RPMI7951 (cell line): ENCODE measurements at regions not wholly inside any gene's neighbourhood (a gene's known extent, or its start where the extent isn't known, plus 50 kb on each side); places are given as distances from the start of the nearest gene placed in this dataset.
"Not testable (repeated sequence)": the region's sequence is repeated elsewhere in the genome, so short reads cannot be mapped to it uniquely, and the experiment has no call there.

ENCODE experiments used
- DNase-seq: peaks from one replicate; pipeline ENCODE4 v3.0.0-alpha.2; 2012; ENCODE audit warnings: low read depth

DNA sequence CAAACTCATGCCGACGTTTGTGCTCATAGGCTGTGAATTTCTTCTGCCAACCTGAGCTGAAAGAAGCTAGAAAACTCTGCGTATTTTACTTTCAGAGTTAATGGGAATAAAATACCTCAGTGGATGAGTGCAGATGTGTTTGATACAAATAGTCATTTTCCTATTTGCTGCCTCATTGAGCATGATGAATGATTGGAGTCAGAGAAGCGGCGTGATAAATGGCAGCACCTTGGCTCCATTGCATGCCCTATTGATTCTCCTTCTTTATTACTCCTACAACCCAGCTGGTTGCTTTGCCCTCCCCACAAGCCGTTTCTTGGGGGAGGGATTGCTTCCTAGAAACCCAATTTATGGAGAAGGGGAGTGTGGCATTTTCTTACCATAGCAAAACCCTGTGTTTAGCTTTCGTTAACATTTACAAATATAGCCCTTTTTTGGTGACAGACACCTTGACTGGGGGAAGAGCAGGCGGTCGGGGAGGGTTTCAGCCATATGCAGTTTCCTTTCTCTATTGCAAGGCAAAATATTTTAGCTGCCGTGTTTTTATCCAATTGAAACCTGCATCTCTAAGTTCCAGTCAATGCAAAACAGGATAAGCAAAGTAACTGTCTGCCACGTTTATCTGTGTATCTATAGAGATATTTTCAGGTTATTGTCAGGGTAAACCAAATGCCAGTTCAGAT, 93.1 kb upstream of the TBCA start:
- DNase-seq, result no peak

DNA sequence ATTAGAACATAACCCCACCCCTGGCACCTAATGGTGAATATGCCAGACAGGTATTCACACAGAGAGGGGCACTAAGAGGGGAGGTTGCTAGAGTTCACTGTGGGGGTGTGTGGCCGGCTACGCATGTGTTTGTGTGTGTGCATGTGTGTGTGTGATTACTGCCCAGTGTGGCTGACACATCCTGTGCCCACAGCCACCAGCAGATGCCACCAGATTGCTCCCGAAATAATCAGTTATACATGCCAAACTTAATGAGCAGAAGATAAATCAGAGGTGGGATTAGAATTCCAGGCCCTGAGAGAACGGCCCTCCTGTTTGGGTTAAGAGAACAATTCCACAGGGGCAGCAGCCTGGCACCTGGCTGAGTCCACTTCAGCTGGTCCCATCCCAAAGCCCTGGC, 91.8 kb upstream of the TBCA start:
- DNase-seq, result peak; percentile 24

GRCh38 chr5:77867194-77867691, 91.1 kb upstream of the TBCA start:
- DNase-seq, result peak; percentile 14

DNA sequence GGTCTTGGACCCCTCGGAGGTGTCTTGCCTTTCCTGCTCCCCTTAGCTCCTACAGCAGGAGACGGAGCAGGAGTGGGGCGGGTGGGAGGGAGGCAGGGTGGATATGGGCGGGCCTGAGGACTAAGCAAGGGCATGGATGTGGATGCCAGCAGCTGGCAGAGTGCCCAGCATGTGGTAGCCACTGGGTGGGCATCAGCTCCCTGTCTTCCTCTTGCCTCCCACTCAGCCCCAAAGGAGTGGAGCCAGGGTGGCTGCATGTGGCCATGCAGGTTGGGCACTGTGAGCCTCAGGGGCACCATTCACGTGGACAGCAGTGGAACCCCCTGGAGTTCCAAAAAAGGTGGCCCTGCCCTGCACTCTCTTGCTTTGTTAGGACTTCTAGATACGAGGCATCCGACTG, 90.1 kb upstream of the TBCA start:
- no peak for DNase-seq

- no peak for DNase-seq
Observed at GRCh38 chr5:77864997-77865396, 88.9 kb upstream of the TBCA start.

- no peak for DNase-seq
Observed at GRCh38 chr5:77863181-77863580, 87.0 kb upstream of the TBCA start.

- no peak for DNase-seq
Observed at GRCh38 chr5:77861576-77861975, 85.4 kb upstream of the TBCA start.

DNA sequence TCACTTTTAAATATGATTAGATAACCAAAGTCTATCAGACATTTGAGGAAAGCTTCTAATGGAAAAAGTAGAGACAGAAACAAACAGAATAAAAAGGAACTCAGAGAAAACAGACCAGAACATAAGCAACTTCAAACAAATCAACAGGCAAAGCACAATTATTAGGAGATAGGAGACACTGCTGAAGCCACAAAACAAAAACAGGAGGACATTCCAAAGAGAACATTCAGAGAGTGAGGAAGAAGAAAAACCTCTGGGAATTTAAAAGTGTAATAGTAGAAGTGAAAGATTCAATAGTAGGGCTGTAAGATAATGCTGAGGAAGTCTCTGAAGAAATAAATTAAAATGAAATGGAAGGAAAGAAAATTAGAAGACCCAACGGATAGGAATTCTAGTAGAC, 83.2 kb upstream of the TBCA start:
- DNase-seq, result no peak

GRCh38 chr5:77858678-77859077, 82.5 kb upstream of the TBCA start:
- DNase-seq, result not testable (repeated sequence)

DNA sequence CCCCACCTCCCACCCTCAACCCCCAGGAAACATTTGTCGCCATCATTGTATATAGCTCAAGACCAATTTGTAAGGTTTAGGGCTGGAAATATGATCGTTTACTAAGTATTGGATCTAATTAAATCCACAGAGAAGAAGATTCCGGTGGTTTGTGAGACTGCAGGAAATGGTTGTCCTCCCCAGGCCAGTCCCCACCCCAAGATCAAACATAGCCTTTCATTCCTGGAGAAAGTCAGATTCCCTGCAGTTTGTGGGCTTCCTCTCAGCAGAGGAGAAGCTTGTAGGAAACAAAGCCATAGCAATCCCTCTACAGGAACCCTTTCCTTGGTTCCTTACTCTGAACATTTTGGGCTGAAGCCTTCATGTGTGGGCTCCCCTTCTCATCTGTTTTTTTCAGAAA, 79.2 kb upstream of the TBCA start:
- DNase-seq, result no peak

- no peak for DNase-seq
Observed at GRCh38 chr5:77853353-77853907, 77.3 kb upstream of the TBCA start.

DNA sequence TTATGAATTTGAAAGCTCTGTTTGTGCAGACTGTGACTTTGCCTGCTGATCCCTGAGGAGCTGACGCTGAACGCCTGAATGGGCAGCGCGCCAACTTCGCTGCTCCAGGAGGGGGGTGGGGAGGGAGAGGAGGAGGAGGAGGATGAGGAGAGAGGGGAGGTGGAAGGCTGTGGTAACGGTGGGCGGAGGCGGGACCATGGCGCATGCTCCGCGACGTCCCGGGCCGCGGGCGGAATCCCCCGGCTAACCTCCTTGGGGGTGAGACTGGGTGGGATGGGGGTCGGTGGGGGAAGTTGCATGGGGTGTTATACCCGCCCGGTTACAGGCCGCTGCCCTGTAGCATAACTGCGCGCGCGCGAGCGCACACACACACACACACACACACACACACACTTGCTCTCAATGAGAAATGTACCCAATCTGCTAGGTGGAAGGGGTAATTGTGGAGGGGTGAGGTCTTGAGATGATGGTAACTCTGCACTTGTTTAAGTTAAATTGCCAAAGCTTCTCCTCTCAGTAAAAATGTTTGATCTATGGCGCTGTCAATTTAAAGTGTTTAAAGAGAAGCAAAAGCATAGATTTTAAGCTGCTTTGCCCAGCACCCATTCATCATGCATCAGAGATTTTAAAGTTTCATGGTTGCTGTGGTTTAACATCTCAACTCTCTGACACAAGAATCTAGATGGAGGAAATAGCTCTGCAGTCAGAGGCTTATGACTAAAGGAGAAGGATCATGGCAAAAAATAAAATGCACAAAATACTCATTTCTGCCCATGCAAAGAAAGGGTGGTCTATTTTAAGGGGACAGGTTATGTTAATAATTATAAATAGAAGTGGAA, 76.6 kb upstream of the TBCA start:
- peak; percentile 67 for DNase-seq

DNA sequence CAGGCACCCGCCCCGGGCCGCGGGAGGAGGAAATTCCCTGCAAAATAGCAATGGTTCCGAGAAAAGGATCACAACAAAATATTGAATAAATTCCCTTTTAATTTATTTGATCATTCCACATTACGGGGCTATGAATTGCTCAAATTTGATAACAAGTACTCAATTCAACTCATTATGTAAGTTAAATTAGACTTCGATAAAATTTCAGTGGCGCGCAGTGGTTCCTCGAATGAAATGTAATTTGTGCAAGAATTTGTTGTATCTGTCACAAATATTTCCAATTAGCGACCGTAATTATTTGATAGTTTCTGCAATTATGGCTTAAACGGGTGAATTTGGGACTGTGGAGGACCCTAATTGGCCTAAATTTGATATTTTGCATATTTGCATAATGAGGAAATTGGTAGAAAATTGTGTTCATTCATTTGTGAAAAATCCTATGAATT, 76.0 kb upstream of the TBCA start:
- no peak for DNase-seq

DNA sequence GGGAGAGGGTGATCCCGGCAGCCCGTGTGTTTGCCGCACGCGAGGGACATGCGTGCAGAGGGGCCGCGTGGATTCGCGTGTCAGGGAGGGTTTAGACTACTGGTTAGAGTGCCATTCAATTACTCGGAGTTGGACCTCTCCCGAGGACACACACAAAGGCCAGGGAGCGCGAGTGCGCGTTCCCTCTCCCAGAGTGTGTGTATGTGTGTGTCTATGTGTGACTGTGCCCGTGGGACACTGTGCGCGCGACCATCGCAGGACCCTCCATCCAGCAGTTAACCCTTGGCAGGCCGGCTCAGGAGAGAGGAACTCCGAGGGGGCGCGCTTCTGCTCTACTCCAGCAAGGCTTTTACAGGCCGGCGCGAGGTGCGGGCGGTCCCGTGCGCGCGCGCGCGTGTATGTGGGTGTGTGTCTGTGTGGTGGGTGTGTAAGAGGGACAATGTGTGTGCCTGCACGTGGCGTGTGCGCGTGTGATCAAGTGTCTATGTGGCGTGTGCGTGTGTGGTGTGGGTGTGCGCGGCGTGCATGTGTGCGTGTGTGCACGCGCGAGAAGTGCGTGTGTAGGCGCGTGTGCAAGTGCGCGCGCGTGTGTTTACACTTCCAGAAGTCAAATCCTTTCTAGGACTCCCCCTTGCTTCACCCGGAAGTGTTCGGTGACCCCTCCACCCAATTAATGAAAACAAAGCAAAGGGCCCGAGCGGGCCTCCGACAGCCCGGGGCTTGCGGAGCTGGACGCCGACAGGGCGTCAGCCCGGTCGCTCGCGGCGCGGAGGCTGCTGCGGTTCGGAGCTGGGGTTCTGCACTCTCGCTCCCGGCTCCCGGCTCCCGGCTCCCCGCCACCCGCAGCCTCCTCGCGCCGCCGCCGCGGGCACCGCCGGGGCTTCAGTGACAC, 75.3 kb upstream of the TBCA start:
- peak; percentile 10 for DNase-seq

DNA sequence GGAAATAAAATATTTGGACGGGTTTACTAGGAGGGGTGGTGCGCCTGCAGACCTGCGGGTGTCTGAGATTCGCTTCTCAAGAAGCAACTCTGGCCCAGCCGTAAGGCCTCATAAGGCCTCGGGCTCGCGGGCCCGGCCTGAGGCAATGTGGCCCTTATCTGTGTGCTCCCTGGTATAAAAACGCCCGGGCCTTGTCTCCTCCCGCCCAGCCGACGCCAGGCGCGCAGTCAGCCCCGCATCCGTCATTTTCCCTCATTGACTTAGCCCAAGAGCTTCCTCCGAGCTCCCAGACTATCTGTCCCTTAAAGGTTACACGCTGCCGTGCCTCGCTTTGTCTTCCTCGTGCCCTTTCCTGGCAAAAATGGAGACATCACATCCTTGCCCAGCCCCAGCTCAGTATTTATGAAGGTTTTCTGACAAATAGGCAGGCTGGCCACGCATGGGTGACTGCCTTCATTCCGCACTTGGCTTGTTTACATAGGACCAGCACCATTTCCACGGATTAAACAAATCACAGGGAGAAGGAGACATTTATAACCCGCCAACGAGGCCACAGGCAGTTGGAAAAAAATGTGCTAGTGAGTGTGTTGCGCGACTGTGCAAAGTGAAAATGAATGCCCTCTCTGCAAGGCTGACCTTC, 74.5 kb upstream of the TBCA start:
- no peak for DNase-seq

DNA sequence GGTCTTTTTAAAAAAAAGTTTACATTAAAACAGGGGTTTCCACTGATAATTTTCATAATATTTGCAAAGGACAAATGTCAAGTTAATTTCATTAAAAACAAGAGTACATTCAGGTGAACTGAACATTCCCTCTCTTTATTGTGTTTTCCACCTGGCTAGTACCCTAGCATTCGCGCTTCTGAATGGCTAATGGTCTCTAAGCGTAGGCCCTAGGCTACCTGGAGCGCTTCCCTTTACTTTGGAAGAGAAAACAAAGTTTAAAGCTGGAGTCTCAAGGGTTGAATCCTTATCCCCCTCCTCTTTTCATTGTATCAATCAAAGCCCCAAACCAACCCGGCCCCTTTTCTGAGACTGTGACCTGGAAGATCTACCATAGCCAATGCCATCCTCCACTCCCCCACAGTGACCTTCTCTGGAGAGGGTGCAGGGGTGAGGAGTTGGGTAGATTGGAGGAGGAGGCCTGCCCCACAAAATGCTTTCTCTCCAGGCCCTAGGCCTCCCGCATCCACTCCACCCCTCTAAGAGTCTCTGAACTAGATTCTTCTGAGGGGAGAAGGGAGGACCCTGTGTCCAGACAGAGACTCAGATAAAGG, 73.3 kb upstream of the TBCA start:
- DNase-seq, result no peak

DNA sequence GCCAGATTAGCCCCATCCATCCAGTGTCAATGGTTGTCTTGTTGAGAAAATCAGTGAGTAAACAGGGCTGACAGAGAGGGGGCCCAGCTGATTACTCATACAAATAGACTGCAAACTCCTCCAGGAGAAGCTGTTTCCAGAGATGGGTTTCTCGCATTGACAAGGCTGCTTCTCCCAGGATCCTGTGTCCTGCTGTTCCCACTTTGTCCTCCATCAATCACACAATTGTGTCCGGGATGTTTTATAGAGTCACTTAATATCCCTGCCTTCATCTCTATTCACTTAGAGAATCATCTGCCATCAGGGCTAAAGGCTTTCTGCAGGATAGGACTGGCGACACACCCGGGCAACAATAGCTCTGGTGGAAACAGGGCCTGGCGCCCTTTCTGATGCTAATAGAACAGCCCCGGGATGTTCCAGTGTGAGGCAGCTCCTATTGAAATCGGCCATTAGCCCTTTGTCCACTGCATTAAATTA, 71.7 kb upstream of the TBCA start:
- DNase-seq, result no peak

DNA sequence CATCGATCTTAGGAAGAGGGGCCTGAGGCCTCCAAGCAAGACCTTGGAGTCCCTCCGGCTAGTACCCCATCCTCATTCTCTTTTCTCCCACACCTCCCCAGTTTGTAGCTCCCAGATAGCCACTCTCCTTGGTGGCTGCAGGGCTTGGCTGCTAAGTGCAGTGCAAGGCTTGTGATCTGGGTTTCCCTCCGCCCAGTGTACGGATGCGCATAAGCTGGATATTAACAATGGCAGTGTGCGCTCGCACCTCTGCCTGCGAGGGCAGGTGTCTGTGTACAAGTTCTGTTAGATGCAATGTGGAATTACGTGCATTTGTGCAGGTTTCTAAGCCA, 71.0 kb upstream of the TBCA start:
- no peak for DNase-seq

DNA sequence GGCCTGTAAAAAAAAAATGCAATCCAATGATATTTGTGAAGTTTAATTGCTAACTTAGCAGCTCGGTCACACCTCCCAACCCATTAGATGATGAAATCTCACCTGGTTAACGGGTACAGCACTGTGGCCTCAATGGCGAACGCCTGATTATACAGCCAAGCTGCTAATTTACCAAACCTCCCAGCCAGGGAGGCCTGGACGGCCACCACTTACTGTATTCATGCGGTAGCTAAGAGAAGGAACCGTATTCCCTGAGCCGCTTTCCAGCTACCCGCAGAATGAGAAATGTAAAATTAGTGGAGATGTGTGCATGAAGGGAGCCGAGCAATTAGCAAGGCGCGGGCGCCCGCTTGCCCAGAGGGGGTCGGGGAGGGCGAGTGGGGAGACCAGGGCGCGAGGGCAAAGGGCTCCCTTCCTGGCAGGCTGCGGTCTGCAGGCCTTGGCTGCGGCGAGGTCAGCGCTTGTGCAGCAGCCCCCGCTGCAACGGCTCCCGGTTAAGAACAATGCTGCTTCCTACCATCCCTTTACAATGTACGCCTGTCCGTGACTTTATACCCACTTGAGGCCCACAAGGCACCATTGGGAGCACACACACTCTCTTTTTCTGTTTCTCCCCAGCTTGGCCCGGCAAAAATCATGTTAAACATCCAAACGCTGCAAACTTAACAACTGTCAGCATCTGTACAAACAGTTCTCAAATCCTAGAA, 70.4 kb upstream of the TBCA start:
- DNase-seq, result no peak

DNA sequence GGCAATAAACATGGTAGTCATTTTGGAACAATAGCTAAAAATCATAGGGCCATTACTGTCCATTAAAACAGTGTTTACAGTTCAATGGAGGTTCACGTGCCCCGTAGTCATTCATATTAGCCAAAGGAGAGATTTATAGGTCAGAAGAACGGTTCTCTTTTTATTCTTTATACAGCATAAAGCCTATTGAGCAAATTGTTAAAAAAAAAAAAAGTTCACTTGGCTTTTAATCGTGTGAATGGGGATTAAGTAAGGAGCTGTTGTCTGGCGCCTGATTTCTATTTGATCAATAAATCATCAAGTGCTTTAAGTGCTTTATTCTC, 69.1 kb upstream of the TBCA start:
- DNase-seq, result no peak
